Neural progenitor cell (in vitro differentiated cells): ENCODE measurements at regions not wholly inside any gene's neighbourhood (a gene's known extent, or its start where the extent isn't known, plus 50 kb on each side); places are given as distances from the start of the nearest gene placed in this dataset.

ENCODE experiments used
- EZH2 ChIP-seq: fragments of 200-600 bp; sonication (generic); IDR thresholded peaks from 2 replicates; pipeline ENCODE4 v1.6.1; 2017; ENCODE audit warnings: antibody characterized with exemption, mild to moderate bottlenecking, moderate library complexity
- TF ChIP-seq, protein P1 (sequence below): fragments of 200-600 bp; sonication (generic); IDR thresholded peaks from 2 replicates; pipeline ENCODE4 v1.5.1; 2017; ENCODE audit warnings: antibody characterized with exemption, mild to moderate bottlenecking

DNA sequence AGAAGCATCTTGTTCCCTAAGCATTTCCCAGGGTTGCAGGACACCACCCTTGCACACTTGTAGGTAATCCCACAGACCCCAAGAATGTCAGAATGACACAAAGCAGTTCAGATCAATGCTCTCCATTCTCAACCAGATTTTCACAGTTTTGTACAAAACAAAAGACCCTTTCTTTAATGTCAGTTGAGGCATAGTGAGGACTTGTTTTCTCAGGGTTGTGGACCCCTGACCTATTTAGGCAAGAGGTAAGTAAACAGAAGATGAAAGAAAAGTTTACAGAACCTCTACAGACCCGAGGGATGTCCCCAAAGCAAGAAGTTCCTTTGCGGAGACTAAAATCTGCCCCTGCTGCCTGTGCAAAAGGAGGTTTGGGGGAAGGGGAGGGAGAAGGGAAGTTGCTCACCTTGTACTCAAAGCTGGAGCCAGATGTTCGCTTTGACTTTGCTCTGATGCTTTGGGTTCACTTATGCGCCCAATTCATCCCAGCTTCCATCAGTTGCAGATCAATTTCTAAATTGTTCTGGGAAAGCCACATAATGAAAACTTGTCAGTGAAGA is 635.4 kb downstream of the EPHA4 start:
- TF ChIP-seq, protein P1, sequence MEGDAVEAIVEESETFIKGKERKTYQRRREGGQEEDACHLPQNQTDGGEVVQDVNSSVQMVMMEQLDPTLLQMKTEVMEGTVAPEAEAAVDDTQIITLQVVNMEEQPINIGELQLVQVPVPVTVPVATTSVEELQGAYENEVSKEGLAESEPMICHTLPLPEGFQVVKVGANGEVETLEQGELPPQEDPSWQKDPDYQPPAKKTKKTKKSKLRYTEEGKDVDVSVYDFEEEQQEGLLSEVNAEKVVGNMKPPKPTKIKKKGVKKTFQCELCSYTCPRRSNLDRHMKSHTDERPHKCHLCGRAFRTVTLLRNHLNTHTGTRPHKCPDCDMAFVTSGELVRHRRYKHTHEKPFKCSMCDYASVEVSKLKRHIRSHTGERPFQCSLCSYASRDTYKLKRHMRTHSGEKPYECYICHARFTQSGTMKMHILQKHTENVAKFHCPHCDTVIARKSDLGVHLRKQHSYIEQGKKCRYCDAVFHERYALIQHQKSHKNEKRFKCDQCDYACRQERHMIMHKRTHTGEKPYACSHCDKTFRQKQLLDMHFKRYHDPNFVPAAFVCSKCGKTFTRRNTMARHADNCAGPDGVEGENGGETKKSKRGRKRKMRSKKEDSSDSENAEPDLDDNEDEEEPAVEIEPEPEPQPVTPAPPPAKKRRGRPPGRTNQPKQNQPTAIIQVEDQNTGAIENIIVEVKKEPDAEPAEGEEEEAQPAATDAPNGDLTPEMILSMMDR, result no peak
- no peak for TF ChIP-seq EZH2
